GM12892 (cell line): ENCODE measurements at regions not wholly inside any gene's neighbourhood (a gene's known extent, or its start where the extent isn't known, plus 50 kb on each side); places are given as distances from the start of the nearest gene placed in this dataset.

Source experiments
- POLR2A ChIP-seq: IDR thresholded peaks from 2 replicates; pipeline ENCODE4 v1.6.1; 2011; ENCODE audit warnings: low read depth, low read length, control low read depth
- POLR2AphosphoS5 ChIP-seq: IDR thresholded peaks from 2 replicates; pipeline ENCODE4 v1.6.1; 2011; ENCODE audit warnings: low read depth, low read length, control low read depth

GRCh38 chrX:131837325-131837724, 185.8 kb upstream of the STK26 start:
- TF ChIP-seq POLR2A (no peak), POLR2AphosphoS5 (no peak)
